ENCODE measurements at regions not wholly inside any gene's neighbourhood (a gene's known extent, or its start where the extent isn't known, plus 50 kb on each side); places are given as distances from the start of the nearest gene placed in this dataset.

DNA sequence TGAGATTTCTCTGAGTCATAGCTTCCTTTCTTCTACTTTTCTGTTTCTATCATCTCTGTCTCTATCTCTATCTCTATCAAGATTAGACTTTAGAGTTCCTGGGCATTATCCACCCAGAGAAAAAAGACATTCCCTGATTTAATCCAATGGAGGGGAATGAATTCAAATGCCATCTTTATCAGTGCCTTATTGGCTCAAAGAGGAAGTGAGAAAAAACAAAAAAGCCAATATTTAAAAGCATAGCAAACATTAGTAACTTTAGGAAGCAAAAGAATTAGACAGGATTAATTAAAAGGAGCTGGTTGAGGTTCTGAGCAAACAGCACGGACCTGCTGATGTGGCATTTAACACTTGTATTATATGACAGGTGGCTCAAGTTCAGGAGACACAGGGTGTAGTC, 736.5 kb downstream of the REEP3 start:
- no peak for ATAC-seq
- no peaks in the 10 kb centered on the region for H3K27me3 ChIP-seq

DNA sequence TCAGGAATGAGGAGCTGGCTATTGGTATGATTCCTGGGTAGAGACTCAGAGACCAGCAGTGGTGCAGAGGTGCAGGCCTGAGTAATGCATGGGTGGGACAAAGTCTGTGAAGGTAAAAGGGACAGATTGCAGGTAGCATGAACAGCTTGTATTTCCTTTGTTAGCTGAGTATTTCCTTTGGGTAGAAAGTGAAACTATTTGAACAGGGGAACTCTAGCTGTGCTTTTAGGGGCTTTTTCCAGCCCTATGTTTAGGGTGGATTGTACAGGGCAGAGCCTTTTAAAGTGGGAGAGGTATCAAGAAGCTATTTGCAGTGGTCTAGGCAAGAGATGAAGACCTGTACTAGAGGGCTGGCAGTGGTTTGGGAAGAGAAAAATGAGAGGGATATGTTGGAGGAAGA, 739.9 kb downstream of the REEP3 start:
- no peaks in the 10 kb centered on the region for H3K9me3 ChIP-seq
- no peaks in the 10 kb centered on the region for H3K36me3 ChIP-seq (replicated peaks in 1 of 2; ENCODE audit: insufficient read depth in 1 of 2, low read depth in 2 of 2)
- no peaks in the 10 kb centered on the region for H3K4me1 ChIP-seq
- H3K27ac ChIP-seq, result no peak overlapping the region
- DNase-seq, result no peak
- no peak overlapping the region for H3K4me3 ChIP-seq
- ATAC-seq, result no peak
- TF ChIP-seq, protein P1, sequence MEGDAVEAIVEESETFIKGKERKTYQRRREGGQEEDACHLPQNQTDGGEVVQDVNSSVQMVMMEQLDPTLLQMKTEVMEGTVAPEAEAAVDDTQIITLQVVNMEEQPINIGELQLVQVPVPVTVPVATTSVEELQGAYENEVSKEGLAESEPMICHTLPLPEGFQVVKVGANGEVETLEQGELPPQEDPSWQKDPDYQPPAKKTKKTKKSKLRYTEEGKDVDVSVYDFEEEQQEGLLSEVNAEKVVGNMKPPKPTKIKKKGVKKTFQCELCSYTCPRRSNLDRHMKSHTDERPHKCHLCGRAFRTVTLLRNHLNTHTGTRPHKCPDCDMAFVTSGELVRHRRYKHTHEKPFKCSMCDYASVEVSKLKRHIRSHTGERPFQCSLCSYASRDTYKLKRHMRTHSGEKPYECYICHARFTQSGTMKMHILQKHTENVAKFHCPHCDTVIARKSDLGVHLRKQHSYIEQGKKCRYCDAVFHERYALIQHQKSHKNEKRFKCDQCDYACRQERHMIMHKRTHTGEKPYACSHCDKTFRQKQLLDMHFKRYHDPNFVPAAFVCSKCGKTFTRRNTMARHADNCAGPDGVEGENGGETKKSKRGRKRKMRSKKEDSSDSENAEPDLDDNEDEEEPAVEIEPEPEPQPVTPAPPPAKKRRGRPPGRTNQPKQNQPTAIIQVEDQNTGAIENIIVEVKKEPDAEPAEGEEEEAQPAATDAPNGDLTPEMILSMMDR (IDR thresholded peaks at IDR 0.05), result no peak
- TF ChIP-seq POLR2A (IDR thresholded peaks at IDR 0.05), result no peak
- no peaks in the 10 kb centered on the region for H3K27me3 ChIP-seq
- intact Hi-C loops (cut with DNase I), result no loop called here

More for the DNA sequence above, 736.5 kb downstream of the REEP3 start:
- Histone ChIP-seq H3K4me3 (no peak overlapping the region), H3K27ac (no peak overlapping the region), H3K36me3 (replicated peaks in 1 of 2; ENCODE audit: insufficient read depth in 1 of 2, low read depth in 2 of 2) (no peaks in the 10 kb centered on the region), H3K4me1 (no peaks in the 10 kb centered on the region), H3K9me3 (no peaks in the 10 kb centered on the region)
- 38 to 49% methylated on average over 1 of the region's 1 CpG for WGBS, 2 donors
- intact Hi-C loops (cut with DNase I), result no loop called here
- TF ChIP-seq, protein P1 (IDR thresholded peaks at IDR 0.05), result no peak
- TF ChIP-seq POLR2A (IDR thresholded peaks at IDR 0.05), result no peak
- DNase-seq, result no peak

DNA sequence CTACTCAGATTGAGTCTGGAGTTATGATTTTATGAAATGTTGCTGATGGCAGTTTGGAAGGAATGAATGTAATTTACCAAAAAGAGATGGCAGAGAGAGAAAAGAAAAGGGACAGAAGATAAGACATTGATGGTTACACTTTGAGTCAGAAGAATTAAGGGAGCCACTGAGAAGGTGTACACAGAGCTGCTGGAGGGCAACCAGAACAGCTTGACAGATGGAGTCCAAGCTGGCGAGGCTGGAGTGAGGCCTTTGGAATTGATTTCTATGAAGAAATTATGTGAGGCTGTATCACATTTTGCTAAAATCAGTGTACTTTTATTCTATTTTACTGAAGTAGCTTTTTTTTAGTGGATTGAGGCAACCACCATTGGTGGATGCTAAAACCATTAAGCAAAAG, 740.5 kb downstream of the REEP3 start:
- Histone ChIP-seq H3K36me3 (replicated peaks in 1 of 2; ENCODE audit: insufficient read depth in 1 of 2, low read depth in 2 of 2) (no peaks in the 10 kb centered on the region), H3K27me3 (no peaks in the 10 kb centered on the region), H3K27ac (no peak overlapping the region), H3K4me3 (no peak overlapping the region), H3K9me3 (no peaks in the 10 kb centered on the region), H3K4me1 (no peaks in the 10 kb centered on the region)
- ATAC-seq (no peak), DNase-seq (no peak)
- no peak for TF ChIP-seq POLR2A (IDR thresholded peaks at IDR 0.05)
- TF ChIP-seq, protein P1 (IDR thresholded peaks at IDR 0.05), result no peak
- 91 to 100% methylated on average over 1 of the region's 1 CpG for WGBS, 2 donors
- intact Hi-C loops (cut with DNase I), result no loop called here

DNA sequence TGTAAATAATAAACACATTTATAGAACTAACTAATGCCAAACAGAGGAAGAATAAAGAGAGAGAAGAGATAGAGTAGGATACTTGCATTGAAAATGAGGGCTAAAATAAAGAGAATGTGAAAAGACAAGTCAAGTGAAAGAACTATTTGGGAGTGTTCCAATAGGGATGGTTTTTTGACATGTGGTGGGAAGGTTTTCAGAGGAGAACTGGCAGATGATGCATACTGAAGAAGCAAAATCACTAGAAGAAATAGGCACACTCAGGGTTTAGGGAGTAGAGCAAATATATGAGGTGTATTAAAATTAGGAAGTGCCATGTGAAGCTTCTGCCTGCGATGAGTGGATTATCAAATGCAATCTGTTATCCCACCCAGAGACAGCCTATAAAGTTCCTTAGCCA, 744.8 kb downstream of the REEP3 start:
- H3K27me3 ChIP-seq, result no peaks in the 10 kb centered on the region

DNA sequence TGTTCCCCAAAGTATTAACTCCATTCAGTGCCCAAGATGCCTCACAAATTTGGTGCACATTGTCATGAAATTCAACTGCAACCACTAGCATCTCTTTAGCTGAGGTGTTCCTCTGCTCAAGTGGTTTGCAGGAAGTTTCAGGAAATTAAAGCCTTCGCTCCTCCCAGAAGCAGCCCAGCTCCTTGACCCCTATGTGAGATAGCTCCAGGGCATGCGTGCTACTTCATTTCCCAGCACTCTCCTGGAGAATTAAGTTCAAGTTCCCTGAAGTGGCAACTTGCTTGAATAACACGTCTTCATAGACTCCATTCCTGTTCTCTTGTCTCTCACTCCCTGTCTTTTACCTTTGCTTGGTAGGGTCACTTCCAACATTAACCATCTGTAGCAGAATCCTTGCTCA, 750.3 kb downstream of the REEP3 start:
- H3K9me3 ChIP-seq, result no peaks in the 10 kb centered on the region
- intact Hi-C loops (cut with DNase I), result no loop called here
- H3K27me3 ChIP-seq, result no peaks in the 10 kb centered on the region
- H3K36me3 ChIP-seq (replicated peaks in 1 of 2; ENCODE audit: insufficient read depth in 1 of 2, low read depth in 2 of 2), result no peaks in the 10 kb centered on the region
- DNase-seq (no peak), ATAC-seq (no peak)
- H3K4me1 ChIP-seq, result no peaks in the 10 kb centered on the region
- no peak overlapping the region for H3K4me3 ChIP-seq
- TF ChIP-seq, protein P1 (IDR thresholded peaks at IDR 0.05), result no peak
- no peak for TF ChIP-seq POLR2A (IDR thresholded peaks at IDR 0.05)
- no peak overlapping the region for H3K27ac ChIP-seq
- 51 to 56% methylated on average over 3 of the region's 3 CpGs for WGBS, 2 donors

More for the DNA sequence above, 744.8 kb downstream of the REEP3 start:
- 82 to 85% methylated on average over 1 of the region's 1 CpG for WGBS, 2 donors
- ATAC-seq (no peak), DNase-seq (no peak)
- no peaks in the 10 kb centered on the region for H3K36me3 ChIP-seq (replicated peaks in 1 of 2; ENCODE audit: insufficient read depth in 1 of 2, low read depth in 2 of 2)
- H3K27ac ChIP-seq, result no peak overlapping the region
- no peaks in the 10 kb centered on the region for H3K9me3 ChIP-seq
- TF ChIP-seq, protein P1 (IDR thresholded peaks at IDR 0.05), result no peak
- no peak for TF ChIP-seq POLR2A (IDR thresholded peaks at IDR 0.05)
- no peak overlapping the region for H3K4me3 ChIP-seq
- no peaks in the 10 kb centered on the region for H3K4me1 ChIP-seq
- intact Hi-C loops (cut with DNase I), result no loop called here

Data from body of pancreas (tissue), 4 donors.